ENCODE measurements at regions not wholly inside any gene's neighbourhood (a gene's known extent, or its start where the extent isn't known, plus 50 kb on each side); places are given as distances from the start of the nearest gene placed in this dataset.
"Not testable (repeated sequence)": the region's sequence is repeated elsewhere in the genome, so short reads cannot be mapped to it uniquely, and the experiment has no call there.

DNA sequence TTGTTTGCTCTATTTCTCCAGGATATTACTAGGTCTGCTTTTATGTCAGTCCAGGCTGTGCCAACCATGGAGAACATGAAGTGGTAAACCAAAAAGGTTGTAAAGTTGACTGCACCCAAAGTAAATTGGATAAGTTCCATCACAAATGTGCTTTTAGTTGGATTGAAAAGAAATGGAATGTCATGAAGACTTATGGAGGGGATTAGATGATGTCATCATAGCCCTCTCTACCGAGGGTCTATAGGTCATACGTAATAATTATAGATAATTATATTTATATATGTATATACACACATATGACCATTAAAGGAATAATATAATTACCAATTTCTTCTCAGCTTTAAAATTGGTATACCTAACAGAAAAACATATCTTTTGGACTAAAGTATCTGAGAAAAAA lies 714.9 kb downstream of the NOVA1 start:
- no peak for DNase-seq

DNA sequence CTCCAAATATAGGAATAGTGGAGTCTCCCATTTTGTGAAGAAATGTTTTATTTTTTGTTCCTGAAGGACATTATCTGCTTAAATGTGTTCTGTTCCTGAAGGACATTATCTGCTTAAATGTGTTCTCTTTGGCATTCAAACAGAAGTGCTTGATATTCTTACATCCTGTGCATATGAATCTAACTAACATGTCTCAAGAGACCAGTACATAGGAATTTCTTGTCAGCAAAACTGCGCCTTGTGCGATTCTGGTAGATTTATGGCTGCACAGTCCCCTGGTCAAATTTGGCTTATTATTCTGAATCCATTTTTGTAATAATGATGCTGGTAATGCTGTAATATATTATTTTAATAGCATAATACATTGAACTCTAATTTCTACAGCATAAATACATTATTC lies 722.4 kb downstream of the NOVA1 start:
- DNase-seq, result no peak

DNA sequence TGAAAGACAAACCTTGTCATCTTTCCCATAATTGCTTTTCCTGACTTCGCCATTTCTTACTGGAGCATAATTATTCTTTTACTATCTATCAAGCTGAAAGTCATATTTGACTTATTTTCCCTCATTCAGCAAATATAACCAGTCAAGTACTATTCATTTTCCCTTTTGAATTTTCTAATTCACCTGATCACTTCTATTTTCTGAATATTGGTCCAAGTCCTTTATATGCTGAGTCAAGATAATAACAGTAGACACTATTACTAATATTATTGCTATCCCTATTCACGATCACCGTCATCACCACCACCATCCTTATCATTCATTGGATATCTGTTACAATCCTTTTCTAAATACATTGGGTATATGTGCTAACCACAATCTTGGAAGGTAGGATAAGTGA lies 728.0 kb downstream of the NOVA1 start:
- DNase-seq, result no peak

- DNase-seq, result no peak
Measured at GRCh38 chr14:25868521-25869314, 729.1 kb downstream of the NOVA1 start.

- no peak for DNase-seq
Measured at GRCh38 chr14:25861406-25861805, 736.4 kb downstream of the NOVA1 start.

- DNase-seq, result no peak
Measured at GRCh38 chr14:25848601-25849000, 749.2 kb downstream of the NOVA1 start.

DNA sequence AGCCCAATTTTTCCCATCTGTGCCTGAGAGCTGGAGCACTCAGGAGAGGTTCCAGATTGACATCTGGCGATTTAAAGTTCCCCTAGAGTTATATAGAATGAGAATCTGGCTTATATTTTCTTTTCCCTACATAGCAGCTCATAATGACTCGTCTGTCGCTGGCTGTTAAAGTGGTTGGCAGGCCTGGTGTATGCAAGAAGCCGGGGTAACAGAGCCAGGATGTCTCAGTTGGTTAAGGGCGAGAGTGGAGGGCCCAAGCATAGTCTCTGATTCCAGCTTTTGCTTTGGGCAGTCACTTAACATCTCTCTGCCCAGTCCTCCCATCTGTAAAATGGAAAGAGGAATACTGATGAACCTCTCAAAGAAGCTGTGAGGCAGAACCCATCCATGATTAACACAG lies 751.6 kb downstream of the NOVA1 start:
- no peak for DNase-seq

DNA sequence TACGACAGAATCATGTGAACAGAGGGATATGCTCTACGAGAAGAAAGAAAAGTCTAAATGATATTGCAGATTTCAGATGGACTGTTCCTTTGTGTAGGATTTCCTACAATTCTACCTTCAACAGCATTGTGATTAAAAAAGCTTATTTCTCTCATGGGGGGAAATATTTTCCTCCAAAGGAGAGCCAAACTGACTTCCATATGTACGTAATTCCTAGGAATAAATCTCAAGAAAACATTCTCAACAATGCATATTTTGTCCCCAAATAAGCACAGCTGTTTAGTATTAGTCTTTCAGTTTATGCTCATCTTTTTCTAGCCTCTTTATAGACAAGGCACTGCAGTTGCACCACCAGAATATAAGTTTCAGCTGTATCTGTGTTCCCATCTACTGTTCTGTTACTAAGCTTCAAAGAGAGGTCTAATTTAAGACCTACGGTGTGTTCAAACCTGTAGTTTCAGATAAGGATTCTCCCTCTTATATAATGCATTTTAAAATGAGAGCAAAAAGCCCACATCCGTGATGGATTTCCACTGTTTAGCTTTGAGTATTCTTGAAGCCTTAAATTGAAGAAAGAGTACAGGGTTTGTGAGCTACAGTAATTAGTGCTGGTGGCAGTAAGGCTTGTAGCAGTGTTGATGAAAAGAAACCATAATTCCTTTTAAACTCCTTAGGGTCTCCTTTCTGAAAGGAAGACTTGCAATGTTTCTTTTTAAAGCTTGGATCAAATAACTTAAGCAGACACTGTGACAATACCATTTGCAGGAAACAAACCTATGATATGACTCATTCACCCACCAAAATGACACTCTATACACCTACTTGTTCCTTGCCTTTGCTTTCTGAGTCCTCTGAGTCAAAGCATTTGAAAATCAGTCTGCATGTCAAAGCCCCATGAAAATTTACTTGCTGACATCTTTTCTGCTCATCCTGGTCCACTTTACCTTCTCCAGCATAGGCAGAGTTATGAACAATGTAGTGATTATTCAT lies 754.1 kb downstream of the NOVA1 start:
- DNase-seq, result no peak

GRCh38 chr14:25841226-25841625 lies 756.6 kb downstream of the NOVA1 start:
- DNase-seq, result no peak

DNA sequence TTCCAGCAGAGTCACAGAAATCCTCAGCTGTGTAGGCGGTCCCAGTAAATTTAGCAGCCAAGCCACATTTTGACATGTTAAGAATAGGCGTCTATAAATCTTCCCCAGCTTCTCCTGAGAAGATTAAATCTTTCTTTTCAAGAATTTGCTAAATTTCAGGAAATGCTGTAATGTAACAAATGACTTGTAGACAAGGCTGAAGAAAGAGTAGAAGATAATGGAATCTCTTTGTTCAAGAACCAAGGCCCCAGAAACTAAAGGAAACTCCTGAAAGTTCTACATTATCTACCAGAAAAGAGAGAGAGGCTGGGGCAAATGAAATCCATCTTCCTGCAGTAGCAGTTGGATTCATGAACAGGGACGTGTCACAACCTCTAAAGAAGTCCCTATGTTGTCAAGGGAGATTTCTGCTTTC lies 760.3 kb downstream of the NOVA1 start:
- DNase-seq, result peak in 6 of 56 donors; percentile 0 to 6 (median 4)

DNA sequence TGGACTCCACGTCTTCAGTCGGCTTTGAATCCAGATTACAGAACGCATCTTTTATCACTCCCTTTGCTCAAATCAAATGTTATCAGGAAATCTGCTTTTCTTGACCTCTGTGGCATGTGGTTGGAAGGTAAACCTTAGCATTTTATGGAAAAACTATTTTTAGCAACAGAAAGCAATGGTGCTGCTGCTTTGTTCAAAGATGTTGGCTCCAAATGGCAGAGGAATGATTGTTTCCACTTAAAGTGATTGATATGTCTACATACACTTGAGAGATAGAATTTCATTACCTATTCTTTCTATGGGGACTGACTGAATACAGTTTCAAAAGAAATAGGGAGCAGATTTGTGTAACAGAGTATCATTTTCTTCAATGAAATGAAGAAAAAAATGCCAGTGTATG lies 761.2 kb downstream of the NOVA1 start:
- DNase-seq, result no peak

DNA sequence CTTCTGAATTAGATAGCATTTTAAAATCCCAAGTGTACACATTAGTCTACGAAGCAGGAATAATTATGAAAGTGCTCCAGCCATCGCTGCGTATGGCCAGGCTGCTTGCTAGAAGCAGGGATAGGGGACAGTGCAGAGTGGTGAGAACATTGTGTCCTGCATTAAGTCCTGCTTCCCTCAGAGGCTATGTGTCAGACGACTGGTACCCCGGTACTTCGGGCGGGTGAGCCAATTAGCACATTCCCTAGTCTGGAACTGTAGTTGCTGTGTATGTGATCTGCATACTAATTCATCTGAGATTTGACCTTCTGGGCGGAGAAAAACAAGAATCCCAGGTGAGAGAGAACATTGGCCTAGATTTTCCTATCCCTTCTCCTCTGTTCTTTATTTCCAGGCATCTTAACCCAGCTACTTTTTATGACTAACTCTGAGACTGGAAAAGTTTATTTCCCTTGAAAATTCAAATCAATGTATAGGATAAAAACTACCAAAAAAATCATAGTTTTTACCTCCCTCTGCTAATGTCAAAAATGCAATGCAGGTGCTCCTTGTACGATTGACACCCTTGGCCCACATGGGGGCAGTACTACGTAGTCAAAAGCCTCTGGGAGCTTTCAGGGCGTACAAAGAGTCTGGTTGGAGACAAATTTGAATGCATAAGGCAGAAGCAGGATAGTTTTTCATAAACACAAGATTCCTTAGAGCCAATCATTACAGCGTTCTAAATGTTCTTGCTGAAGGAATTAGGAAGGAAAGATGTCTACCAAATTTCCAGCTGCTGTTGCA lies 764.3 kb downstream of the NOVA1 start:
- DNase-seq, result peak in 40 of 56 donors; percentile 2 to 67 (median 16)

DNA sequence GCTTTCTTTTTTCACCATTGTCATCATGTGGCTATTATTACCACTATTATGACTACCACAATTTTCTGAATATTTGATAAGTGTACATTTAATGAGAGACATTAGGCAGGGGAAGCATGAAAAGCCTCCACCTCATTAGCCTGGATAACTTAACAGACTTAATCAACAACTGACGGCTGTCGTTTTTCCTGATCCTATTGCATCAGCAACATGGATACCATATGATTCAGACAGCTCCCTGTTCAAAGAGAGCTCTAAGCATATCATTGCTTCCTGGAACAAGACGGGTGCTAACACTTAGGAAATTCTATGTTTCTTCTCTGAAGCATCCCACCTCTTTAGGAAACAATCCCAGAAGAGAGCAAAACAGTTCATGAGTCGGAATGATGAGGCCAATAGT lies 765.2 kb downstream of the NOVA1 start:
- no peak for DNase-seq

DNA sequence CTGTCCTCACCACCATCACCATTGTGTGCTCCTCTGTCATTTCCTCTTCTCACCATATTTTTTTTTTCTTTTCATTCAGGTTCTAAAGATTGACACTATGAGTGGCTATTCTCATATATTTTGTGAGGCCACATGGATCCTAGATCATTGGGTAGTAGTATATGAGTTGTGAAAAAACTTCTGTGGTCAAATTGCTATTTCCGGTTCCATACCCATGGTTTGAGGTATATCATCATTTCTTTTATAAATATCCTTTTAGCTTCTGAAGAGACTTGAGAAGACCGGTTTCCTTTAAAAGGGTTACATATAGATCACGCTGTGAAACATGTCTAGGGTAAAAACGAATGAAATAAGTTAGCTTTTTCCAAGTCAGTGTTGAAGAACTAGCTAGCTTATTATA lies 769.3 kb downstream of the NOVA1 start:
- DNase-seq, result no peak

GRCh38 chr14:25826105-25826504 lies 771.7 kb downstream of the NOVA1 start:
- DNase-seq, result no peak

DNA sequence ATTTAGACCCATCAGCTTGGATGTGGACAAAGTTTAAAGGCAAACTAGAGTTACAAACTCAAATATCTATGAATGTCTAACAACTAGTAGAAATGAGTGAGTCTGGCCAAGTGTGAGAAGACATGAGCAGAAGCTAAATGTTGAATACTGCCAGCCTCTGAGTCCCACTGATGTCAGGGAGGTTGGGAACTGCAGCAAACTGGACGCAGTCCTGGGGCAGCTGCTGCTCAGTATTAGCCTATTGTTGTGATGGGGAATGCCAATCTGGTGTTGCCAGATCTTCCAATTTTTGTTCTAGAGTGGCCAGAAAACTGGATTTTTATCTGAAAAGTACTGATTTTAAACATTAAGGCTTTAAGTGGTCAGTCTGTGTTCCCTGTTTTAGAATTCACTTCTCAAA lies 770.4 kb upstream of the STXBP6 start:
- peak in 2 of 56 donors; percentile 0 to 1 for DNase-seq

- not testable (repeated sequence) for DNase-seq
Measured at GRCh38 chr14:25814622-25815021, 764.7 kb upstream of the STXBP6 start.

DNA sequence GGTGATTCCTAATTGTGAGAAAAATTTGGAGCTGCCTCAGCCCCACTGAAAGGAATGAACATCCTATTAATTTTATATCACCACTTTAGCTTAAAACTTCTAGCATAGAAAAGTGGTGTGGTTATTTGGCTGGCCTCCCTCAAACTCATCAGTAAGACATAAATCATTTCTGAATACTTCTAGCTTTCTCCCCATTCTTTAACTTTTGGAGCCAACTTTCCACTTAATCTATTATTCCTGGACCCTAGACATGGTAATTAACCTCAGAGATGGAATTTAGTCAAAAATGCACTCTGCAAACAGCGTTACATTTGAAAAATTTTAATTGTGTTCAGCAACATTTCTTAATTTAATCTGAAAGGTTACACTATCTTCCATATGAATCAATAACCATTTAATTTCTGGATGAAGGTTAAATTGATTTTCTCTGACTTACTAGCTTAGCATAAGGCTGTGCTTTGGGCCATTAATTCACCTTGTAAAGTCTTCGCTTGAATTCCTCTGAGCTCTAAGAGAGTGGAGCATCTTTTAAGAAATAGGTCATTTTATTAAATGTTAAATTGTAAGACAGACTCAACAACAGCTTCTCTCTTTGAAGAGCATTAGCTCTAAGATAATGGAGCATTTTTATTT lies 753.6 kb upstream of the STXBP6 start:
- DNase-seq, result no peak

DNA sequence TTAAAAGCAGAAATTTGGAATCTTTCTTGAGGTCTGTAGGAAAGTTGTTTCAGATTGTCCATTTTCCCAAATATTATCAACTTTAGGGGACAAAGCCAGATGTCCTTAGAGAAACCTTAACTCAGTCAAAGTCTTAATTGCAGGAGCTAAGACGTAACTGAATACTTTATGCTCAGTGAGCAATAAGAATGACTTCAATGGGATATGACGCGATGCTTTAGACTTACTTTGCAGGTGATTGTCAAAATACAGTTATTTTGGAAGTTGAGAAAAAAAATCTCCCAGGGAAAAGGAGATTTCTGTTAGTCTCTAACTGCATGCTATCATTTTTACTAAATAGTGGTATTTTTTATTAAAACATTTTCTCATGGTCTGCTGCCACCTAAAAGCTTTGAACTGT lies 750.9 kb upstream of the STXBP6 start:
- DNase-seq, result no peak

DNA sequence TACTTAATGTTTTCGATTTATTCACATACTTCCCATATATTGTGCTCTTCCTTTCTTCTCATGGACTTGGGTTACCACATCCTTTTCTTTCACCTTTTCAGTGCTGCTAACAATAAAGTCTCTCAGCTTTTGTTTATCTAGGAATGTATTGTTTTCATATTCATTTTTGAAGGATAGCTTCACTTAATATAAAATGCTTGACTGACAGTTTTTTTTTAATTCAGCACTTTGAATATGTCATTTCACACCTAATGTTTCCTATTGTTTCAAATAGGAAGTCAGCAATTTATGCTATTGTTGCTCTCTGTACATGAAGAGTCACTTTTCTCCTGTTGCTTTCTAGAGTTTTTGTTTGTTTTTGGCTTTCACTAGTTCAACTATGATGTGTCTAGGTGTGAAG lies 738.3 kb upstream of the STXBP6 start:
- no peak for DNase-seq

DNA sequence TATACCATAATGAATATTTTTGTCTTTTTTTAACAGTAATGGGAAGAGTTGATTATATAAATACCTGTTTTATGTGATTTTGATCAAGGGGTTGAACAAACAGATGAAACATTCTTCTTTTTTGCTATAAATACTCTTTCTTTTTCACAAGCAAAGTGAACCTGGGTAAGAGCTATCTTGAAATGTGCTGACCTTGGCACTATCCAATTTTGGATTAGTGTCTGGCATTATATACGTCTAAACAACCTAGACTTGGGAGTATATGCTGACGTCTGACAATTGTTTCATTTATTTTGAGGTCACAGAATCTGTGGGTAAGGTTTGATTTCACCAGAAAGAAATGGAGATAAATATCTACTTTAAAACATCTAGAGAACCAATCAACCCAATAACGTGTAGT lies 716.0 kb upstream of the STXBP6 start:
- no peak for DNase-seq

Data from amygdala (tissue), 56 donors.